ENCODE measurements at regions not wholly inside any gene's neighbourhood (a gene's known extent, or its start where the extent isn't known, plus 50 kb on each side); places are given as distances from the start of the nearest gene placed in this dataset.

DNA sequence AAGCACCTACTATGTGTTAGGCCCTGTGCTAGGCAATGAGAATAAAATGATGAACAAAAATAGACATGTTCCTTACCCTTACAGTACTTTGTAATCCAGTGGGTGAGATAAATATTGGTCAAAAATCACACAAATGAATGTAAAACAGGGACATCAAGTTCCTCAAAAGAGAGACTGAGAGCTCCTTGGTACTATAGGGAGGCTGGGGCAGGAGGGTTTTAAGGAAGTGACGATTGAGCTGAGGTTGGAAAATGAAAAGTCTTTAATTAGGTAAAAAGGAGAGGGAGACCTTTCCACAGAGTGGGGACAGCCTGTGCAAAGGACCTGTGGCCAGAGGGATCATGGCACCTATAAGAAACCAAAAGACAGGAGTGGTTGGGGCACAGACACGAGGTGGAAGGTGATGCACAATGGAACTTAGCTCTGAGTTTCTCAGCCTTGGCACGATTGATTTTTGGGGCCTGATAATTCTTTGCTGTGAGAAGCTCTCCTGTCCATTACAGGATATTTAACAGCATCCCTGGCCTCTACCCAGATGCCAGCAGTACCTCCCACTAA is 140.3 kb downstream of the CEP57L1 start:
- no peak overlapping the region for H3K27ac ChIP-seq (ENCODE audit: low read depth, low read length)
- CTCF ChIA-PET, result interaction anchor here (0.6 kb wide), 1 partner anchor 1946 kb away, joined by 4 read pairs; no protein-coding TSS in a partner anchor
- peak overlapping the region in 3 of 9 donors; percentile 47 to 90 (median 74) for H3K27ac Mint-ChIP-seq

DNA sequence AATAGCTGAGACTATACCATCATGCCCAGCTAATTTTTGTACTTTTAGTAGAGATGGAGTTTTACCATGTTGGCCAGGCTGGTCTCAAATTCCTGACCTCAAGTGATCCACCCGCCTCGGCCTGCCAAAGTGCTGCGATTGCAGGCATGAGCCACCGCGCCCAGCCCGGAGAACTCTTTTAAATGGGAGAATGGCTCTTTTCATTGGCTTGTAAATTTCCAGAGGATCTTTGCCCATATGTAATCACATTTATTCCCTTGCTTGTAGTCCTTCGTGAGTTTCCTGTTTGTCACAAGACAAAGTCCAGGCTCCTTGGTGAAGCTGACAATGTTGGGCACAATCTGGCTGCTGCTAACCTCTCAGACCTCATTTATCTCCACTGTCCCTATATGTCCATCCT is 135.1 kb downstream of the CEP57L1 start:
- CTCF ChIA-PET, result no interaction called here
- intact Hi-C loops (cut with micrococcal nuclease), result no loop called here
- Mint-ChIP-seq H3K4me3 (no peak overlapping the region), H3K9me3 (peaks cover 0 to 4% (median 0%) of the 10 kb centered on the region in 11 donors), H3K4me1 (peaks cover 0 to 3% (median 0%) of the 10 kb centered on the region in 7 donors), H3K36me3 (no peaks in the 10 kb centered on the region), H3K27me3 (peaks cover 0 to 8% (median 0%) of the 10 kb centered on the region in 5 donors), H3K27ac (no peak overlapping the region)
- POLR2A ChIA-PET, result no interaction called here
- H3K27ac ChIP-seq (ENCODE audit: low read depth, low read length), result no peak overlapping the region
- no peak for ATAC-seq
- no peaks in the 10 kb centered on the region for H3K9me3 ChIP-seq (ENCODE audit: control insufficient read depth in 2 of 3, low read length in 3 of 3)
- H3K4me3 ChIP-seq (ENCODE audit: low read length), result no peak overlapping the region
- H3K27me3 ChIP-seq (ENCODE audit: control insufficient read depth in 2 of 2, insufficient read depth in 2 of 2, low read length in 2 of 2), result no peaks in the 10 kb centered on the region
- no peaks in the 10 kb centered on the region for H3K4me1 ChIP-seq (ENCODE audit: control insufficient read depth in 2 of 2, insufficient read depth in 2 of 2, low read length in 2 of 2)
- no peaks in the 10 kb centered on the region for H3K36me3 ChIP-seq (ENCODE audit: control insufficient read depth in 2 of 3, insufficient read depth in 3 of 3, low read length in 3 of 3)
- DNase-seq, result no peak

More for the DNA sequence above, 140.3 kb downstream of the CEP57L1 start:
- peaks cover 0 to 4% (median 0%) of the 10 kb centered on the region in 11 donors for H3K9me3 Mint-ChIP-seq
- H3K27me3 ChIP-seq (ENCODE audit: control insufficient read depth in 2 of 2, insufficient read depth in 2 of 2, low read length in 2 of 2), result no peaks in the 10 kb centered on the region
- peaks cover 6 to 25% (median 18%) of the 10 kb centered on the region in 7 donors for H3K4me1 Mint-ChIP-seq
- no peaks in the 10 kb centered on the region for H3K9me3 ChIP-seq (ENCODE audit: control insufficient read depth in 2 of 3, low read length in 3 of 3)
- H3K4me1 ChIP-seq (ENCODE audit: control insufficient read depth in 2 of 2, insufficient read depth in 2 of 2, low read length in 2 of 2), result no peaks in the 10 kb centered on the region
- intact Hi-C loops (cut with micrococcal nuclease), result loop anchor here (1.0 to 5.0 kb wide), 8 partner anchors 15 to 455 kb away; partner anchors contain the start of genes AK9 (in 1 of the 2), CD164 (in 1 of the 2), CEP57L1 (in 1 of the 2) and FIG4 (in 1 of the 2)
- H3K4me3 Mint-ChIP-seq, result no peak overlapping the region
- DNase-seq (no peak), ATAC-seq (no peak)
- no peak overlapping the region for H3K4me3 ChIP-seq (ENCODE audit: low read length)
- peaks cover 0 to 5% (median 0%) of the 10 kb centered on the region in 5 donors for H3K36me3 Mint-ChIP-seq
- no peaks in the 10 kb centered on the region for H3K36me3 ChIP-seq (ENCODE audit: control insufficient read depth in 2 of 3, insufficient read depth in 3 of 3, low read length in 3 of 3)
- POLR2A ChIA-PET, result no interaction called here
- peaks cover 0 to 3% (median 0%) of the 10 kb centered on the region in 5 donors for H3K27me3 Mint-ChIP-seq

GRCh38 chr6:109229536-109229935 is 134.2 kb downstream of the CEP57L1 start:
- no peak for DNase-seq
- Histone ChIP-seq H3K4me1 (ENCODE audit: control insufficient read depth in 2 of 2, insufficient read depth in 2 of 2, low read length in 2 of 2) (no peaks in the 10 kb centered on the region), H3K4me3 (ENCODE audit: low read length) (no peak overlapping the region), H3K27ac (ENCODE audit: low read depth, low read length) (no peak overlapping the region), H3K9me3 (ENCODE audit: control insufficient read depth in 2 of 3, low read length in 3 of 3) (no peaks in the 10 kb centered on the region), H3K27me3 (ENCODE audit: control insufficient read depth in 2 of 2, insufficient read depth in 2 of 2, low read length in 2 of 2) (no peaks in the 10 kb centered on the region), H3K36me3 (ENCODE audit: control insufficient read depth in 2 of 3, insufficient read depth in 3 of 3, low read length in 3 of 3) (no peaks in the 10 kb centered on the region)
- Mint-ChIP-seq H3K27me3 (peaks cover 0 to 8% (median 0%) of the 10 kb centered on the region in 5 donors), H3K36me3 (no peaks in the 10 kb centered on the region), H3K27ac (no peak overlapping the region), H3K9me3 (peaks cover 0 to 3% (median 0%) of the 10 kb centered on the region in 11 donors), H3K4me3 (no peak overlapping the region), H3K4me1 (peaks cover 2 to 7% (median 5%) of the 10 kb centered on the region in 7 donors)
- ChIA-PET POLR2A (no interaction called here), CTCF (no interaction called here)
- no peak for ATAC-seq
- intact Hi-C loops (cut with micrococcal nuclease), result no loop called here

DNA sequence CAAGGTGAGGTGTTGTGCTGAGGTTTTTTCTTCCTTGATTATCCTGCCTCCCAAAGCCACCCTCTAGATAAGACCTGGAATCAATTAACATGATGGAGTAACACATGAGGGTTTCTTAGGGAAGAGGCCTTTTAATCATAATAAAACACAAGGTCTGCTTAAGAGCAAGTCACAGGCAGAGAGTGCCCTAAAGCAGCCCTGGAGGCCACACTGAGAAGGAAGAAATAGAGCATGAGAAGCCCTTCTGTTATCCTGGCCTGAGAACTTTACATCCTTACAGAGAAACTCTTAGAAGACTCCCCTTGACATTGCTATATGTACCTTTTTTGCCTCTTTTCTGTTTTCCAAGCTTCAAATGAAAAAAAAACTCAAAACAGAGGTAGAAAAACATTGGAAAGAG is 132.3 kb downstream of the CEP57L1 start:
- peaks cover 0 to 1% (median 0%) of the 10 kb centered on the region in 5 donors for H3K36me3 Mint-ChIP-seq
- CTCF ChIA-PET, result no interaction called here
- no peak overlapping the region for H3K4me3 Mint-ChIP-seq
- DNase-seq, result no peak
- ATAC-seq, result no peak
- POLR2A ChIA-PET, result no interaction called here
- Histone ChIP-seq H3K27ac (ENCODE audit: low read depth, low read length) (no peak overlapping the region), H3K4me1 (ENCODE audit: control insufficient read depth in 2 of 2, insufficient read depth in 2 of 2, low read length in 2 of 2) (no peaks in the 10 kb centered on the region), H3K4me3 (ENCODE audit: low read length) (no peak overlapping the region), H3K9me3 (ENCODE audit: control insufficient read depth in 2 of 3, low read length in 3 of 3) (no peaks in the 10 kb centered on the region), H3K36me3 (ENCODE audit: control insufficient read depth in 2 of 3, insufficient read depth in 3 of 3, low read length in 3 of 3) (no peaks in the 10 kb centered on the region), H3K27me3 (ENCODE audit: control insufficient read depth in 2 of 2, insufficient read depth in 2 of 2, low read length in 2 of 2) (no peaks in the 10 kb centered on the region)
- peaks cover 0 to 8% (median 0%) of the 10 kb centered on the region in 5 donors for H3K27me3 Mint-ChIP-seq
- no peak overlapping the region for H3K27ac Mint-ChIP-seq
- intact Hi-C loops (cut with micrococcal nuclease), result no loop called here
- H3K9me3 Mint-ChIP-seq, result peaks cover 0 to 2% (median 0%) of the 10 kb centered on the region in 11 donors
- peaks cover 6 to 16% (median 10%) of the 10 kb centered on the region in 7 donors for H3K4me1 Mint-ChIP-seq

- no peaks in the 10 kb centered on the region for H3K36me3 ChIP-seq (ENCODE audit: control insufficient read depth in 2 of 3, insufficient read depth in 3 of 3, low read length in 3 of 3)
- Mint-ChIP-seq H3K4me1 (peaks cover 4 to 25% (median 12%) of the 10 kb centered on the region in 7 donors), H3K4me3 (no peak overlapping the region), H3K36me3 (peaks cover 0 to 1% (median 0%) of the 10 kb centered on the region in 5 donors), H3K9me3 (peaks cover 0 to 2% (median 0%) of the 10 kb centered on the region in 11 donors), H3K27ac (no peak overlapping the region), H3K27me3 (peaks cover 0 to 8% (median 0%) of the 10 kb centered on the region in 5 donors)
- no peaks in the 10 kb centered on the region for H3K27me3 ChIP-seq (ENCODE audit: control insufficient read depth in 2 of 2, insufficient read depth in 2 of 2, low read length in 2 of 2)
- H3K9me3 ChIP-seq (ENCODE audit: control insufficient read depth in 2 of 3, low read length in 3 of 3), result no peaks in the 10 kb centered on the region
- H3K27ac ChIP-seq (ENCODE audit: low read depth, low read length), result no peak overlapping the region
- intact Hi-C loops (cut with micrococcal nuclease), result no loop called here
- no peak overlapping the region for H3K4me3 ChIP-seq (ENCODE audit: low read length)
- CTCF ChIA-PET, result no interaction called here
- POLR2A ChIA-PET, result no interaction called here
- no peaks in the 10 kb centered on the region for H3K4me1 ChIP-seq (ENCODE audit: control insufficient read depth in 2 of 2, insufficient read depth in 2 of 2, low read length in 2 of 2)
- DNase-seq (no peak), ATAC-seq (no peak)
Observed at GRCh38 chr6:109226353-109226752, 131.0 kb downstream of the CEP57L1 start.

- Mint-ChIP-seq H3K9me3 (peaks cover 0 to 2% (median 0%) of the 10 kb centered on the region in 11 donors), H3K4me3 (no peak overlapping the region), H3K27me3 (peaks cover 0 to 8% (median 0%) of the 10 kb centered on the region in 5 donors), H3K27ac (peak overlapping the region in 1 of 9 donors; percentile 19), H3K36me3 (peaks cover 0 to 1% (median 0%) of the 10 kb centered on the region in 5 donors), H3K4me1 (peaks cover 4 to 28% (median 14%) of the 10 kb centered on the region in 7 donors)
- intact Hi-C loops (cut with micrococcal nuclease), result no loop called here
- H3K4me1 ChIP-seq (ENCODE audit: control insufficient read depth in 2 of 2, insufficient read depth in 2 of 2, low read length in 2 of 2), result peaks cover 0 to under 1% of the 10 kb centered on the region in 2 donors
- no peaks in the 10 kb centered on the region for H3K9me3 ChIP-seq (ENCODE audit: control insufficient read depth in 2 of 3, low read length in 3 of 3)
- ChIA-PET POLR2A (no interaction called here), CTCF (no interaction called here)
- no peaks in the 10 kb centered on the region for H3K36me3 ChIP-seq (ENCODE audit: control insufficient read depth in 2 of 3, insufficient read depth in 3 of 3, low read length in 3 of 3)
- no peaks in the 10 kb centered on the region for H3K27me3 ChIP-seq (ENCODE audit: control insufficient read depth in 2 of 2, insufficient read depth in 2 of 2, low read length in 2 of 2)
- no peak overlapping the region for H3K4me3 ChIP-seq (ENCODE audit: low read length)
- H3K27ac ChIP-seq (ENCODE audit: low read depth, low read length), result no peak overlapping the region
- ATAC-seq (no peak), DNase-seq (no peak)
Observed at GRCh38 chr6:109225946-109226345, 130.6 kb downstream of the CEP57L1 start.

DNA sequence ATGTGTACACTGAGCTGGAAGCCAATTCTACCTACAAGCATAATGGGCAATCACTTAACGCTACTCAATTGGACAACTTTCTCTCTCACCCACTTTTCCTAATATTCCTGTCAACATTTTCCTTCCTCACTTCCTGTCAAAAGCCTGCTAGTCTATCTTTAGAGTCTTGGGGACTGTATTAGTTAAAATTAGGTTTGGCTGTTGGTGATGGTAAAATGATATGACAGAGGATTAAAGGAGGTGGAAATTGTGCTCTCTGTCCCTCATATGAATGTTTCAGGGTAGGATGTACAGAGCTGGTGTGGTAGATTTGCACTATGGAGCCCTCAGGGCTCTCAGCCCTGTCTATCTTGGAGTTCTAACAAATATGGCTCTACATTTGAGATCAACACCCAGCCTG is 129.7 kb downstream of the CEP57L1 start:
- H3K27me3 ChIP-seq (ENCODE audit: control insufficient read depth in 2 of 2, insufficient read depth in 2 of 2, low read length in 2 of 2), result no peaks in the 10 kb centered on the region
- Mint-ChIP-seq H3K27me3 (peaks cover 0 to 8% (median 0%) of the 10 kb centered on the region in 5 donors), H3K9me3 (peaks cover 0 to 2% (median 0%) of the 10 kb centered on the region in 11 donors), H3K4me1 (peaks cover 12 to 36% (median 21%) of the 10 kb centered on the region in 7 donors), H3K36me3 (peaks cover 0 to 1% (median 0%) of the 10 kb centered on the region in 5 donors), H3K27ac (peak overlapping the region in 1 of 9 donors; percentile 11), H3K4me3 (peak overlapping the region in 1 of 10 donors; percentile 6)
- H3K9me3 ChIP-seq (ENCODE audit: control insufficient read depth in 2 of 3, low read length in 3 of 3), result no peaks in the 10 kb centered on the region
- no peak overlapping the region for H3K4me3 ChIP-seq (ENCODE audit: low read length)
- H3K4me1 ChIP-seq (ENCODE audit: control insufficient read depth in 2 of 2, insufficient read depth in 2 of 2, low read length in 2 of 2), result peaks cover 0 to 3% of the 10 kb centered on the region in 2 donors
- DNase-seq (no peak), ATAC-seq (no peak)
- ChIA-PET CTCF (no interaction called here), POLR2A (no interaction called here)
- intact Hi-C loops (cut with micrococcal nuclease), result no loop called here
- no peak overlapping the region for H3K27ac ChIP-seq (ENCODE audit: low read depth, low read length)
- H3K36me3 ChIP-seq (ENCODE audit: control insufficient read depth in 2 of 3, insufficient read depth in 3 of 3, low read length in 3 of 3), result no peaks in the 10 kb centered on the region

Measured in naive thymus-derived CD4-positive, alpha-beta T cell (primary cell).